Right forelimb (tissue), 1 donor: ENCODE measurements at regions not wholly inside any gene's neighbourhood (a gene's known extent, or its start where the extent isn't known, plus 50 kb on each side); places are given as distances from the start of the nearest gene placed in this dataset.
"Not testable (repeated sequence)": the region's sequence is repeated elsewhere in the genome, so short reads cannot be mapped to it uniquely, and the experiment has no call there.

Source experiments
- DNase-seq: peaks from one replicate; pipeline ENCODE4 v3.0.0-alpha.2; 2018

DNA sequence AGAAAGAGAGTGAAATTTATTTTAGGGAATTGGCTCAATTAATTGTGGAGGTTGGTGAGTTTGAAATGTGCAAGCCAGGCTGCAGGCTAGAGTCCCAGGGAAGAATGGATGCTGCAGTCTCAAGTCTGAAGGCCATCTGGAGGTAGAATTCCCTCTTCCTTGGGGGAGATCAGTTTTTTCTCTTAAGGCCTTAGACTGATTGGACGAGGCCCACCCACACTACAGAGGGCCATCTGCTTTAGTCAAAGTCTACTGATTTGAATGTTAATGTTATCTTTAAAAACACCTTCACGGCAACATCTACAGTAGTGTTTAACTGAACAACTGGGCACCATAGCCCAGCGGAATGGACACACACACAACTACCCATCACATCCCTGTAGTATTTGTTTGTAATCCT is 245.9 kb upstream of the IRF2BP2 start:
- no peak for DNase-seq

GRCh38 chr1:234854645-234855039 is 244.7 kb upstream of the IRF2BP2 start:
- no peak for DNase-seq

DNA sequence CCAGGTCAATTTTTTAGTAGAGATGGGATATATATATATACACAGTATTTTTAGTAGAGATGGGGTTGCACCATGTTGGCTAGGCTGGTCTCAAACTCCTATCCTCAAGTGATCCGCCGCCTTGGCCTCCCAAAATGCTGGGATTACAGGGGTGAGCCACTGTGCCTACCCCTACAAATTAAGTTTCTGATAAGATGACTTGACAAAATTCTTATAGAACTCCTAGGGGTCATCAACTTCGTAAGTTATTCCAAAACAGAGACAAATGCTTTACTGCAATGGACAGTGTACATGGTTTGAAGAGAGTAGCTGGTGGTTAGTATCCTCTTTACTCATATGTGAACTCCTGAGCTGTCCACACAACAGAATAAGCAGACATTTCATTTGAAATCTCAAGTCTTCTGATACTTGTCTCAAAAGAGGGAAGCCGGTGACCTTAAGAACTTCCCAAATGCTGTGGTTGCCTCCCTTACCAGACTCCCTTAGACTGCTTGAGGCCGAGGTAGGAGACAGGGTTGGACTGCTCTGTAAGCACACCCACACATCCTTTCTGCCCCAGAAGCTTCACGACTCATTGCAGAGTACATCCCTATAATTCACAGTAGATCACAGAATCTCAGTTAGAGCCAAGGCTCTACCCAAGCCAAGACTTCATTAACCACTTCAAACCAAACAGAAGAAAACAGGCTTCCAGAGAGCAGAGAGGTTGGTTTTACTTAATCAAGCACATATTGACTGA is 244.1 kb upstream of the IRF2BP2 start:
- DNase-seq: no peak

DNA sequence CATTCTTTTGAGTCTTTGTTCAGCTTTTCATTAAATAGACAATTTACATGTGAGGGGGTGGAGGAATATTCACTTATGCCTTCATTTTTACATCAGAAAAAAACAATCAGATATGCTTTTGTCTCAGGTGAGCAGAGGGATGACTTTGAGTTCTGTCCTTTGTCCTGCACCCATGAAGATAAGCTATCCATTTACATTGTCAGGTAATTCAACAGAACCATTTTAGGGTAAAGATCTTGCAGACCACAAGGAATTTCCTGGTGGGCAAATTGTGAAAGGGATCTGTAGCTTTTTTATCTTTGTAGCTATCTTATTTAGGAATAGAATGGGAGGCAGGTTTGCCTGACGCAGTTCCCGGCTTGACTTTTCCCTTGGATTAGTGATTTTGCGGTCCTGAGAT is 242.7 kb upstream of the IRF2BP2 start:
- no peak for DNase-seq

- no peak for DNase-seq
Measured at GRCh38 chr1:234851450-234852438, 241.8 kb upstream of the IRF2BP2 start.

- DNase-seq: no peak
Measured at GRCh38 chr1:234849832-234850231, 239.9 kb upstream of the IRF2BP2 start.

GRCh38 chr1:234848972-234849649 is 239.1 kb upstream of the IRF2BP2 start:
- no peak for DNase-seq

GRCh38 chr1:234846813-234847212 is 236.8 kb upstream of the IRF2BP2 start:
- not testable (repeated sequence) for DNase-seq

GRCh38 chr1:234845836-234846235 is 235.9 kb upstream of the IRF2BP2 start:
- no peak for DNase-seq

DNA sequence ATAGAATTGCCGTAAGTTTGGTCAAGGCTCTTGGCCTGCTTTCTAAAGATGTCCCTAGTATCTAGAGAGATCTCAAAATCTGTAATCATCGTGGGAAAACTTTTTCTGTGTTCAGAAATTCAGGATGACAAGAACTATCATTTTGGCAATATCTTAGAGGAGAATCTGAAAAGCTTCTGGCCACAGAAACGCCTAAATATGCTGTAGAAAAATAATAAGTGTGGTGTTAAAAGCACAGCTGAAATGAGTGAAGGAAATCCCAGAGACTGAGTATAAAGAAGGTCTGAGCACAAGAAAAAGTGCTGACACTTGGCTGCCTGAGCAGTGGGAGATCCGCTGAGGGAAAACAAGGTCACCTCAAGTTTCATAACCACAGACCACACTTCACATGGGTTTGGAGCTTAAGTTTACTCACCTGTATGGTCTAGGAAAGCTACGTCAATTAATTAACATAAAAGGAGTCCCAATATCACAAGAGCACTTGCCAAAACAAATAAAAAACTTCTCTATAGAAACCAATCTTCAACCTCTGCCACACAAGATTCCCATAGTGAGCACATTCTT is 235.2 kb upstream of the IRF2BP2 start:
- no peak for DNase-seq

DNA sequence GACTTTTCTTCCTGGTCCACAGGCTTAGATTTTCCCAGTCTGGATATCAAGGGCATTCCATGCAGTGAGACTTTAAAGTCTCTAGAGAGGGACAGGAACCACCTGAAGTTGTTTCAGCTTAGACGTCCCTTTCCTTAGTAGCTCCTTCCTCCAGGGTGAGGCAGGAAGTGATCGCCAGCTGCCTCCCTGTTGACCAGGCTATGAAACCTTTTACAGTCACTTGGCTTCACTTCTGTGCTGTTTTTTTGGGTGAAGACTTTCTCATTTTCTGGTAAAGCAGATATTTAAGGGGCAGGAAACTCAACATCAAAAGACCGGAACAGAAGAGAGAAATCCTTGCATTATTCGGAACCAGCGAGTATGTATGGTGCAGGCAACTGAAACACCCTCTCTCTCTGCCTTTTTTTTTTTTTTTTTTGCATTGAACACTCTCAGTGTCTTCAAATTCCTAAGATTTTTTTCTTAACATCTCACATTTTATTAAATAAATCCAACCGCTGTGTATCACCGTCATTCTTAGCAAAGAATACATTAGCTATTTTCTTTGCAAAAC is 234.6 kb upstream of the IRF2BP2 start:
- DNase-seq: no peak

- DNase-seq: no peak
Measured at GRCh38 chr1:234843946-234844345, 234.0 kb upstream of the IRF2BP2 start.

DNA sequence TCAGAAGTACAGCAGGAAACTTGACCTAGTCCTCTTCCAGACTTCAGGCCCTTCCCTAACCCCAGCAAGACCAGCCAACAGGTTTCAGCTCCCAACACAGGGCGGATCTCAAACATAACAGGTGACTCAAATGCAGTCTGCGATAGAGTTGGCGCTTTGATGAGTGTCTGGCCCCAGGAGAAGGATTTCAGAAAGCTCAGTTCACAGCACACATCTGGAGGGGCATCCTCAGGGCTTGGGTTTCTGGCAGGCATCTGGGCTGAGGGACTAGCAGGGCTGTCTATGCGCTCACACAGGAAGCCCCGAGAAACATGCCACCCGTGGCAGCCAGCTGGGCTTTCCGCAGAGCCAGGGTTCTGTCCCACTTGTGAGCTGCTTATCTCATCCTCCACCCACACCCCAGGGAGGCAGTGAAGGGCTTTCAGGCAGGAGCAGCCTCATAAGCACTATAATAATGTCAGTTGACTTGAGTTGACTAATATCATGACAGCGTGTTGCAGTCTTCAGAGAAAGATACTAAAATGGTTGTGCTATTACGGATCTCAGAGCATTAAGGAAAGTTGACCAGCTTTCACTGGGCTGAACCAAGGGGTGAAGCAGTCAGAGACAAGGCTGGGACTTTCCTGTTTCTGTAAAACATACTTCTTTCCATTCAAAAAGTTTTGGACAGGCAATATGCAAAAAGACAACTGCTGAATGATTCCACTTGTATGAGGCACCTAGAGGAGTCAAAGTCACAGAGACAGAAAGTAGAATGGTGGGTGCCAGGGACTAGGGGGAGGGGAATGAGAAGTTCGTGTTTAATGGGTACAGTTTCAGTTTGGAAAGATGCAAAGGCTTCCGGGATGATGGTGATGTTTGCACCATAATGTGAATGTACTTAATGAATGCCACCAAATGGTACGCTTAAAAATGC is 233.0 kb upstream of the IRF2BP2 start:
- DNase-seq: no peak

DNA sequence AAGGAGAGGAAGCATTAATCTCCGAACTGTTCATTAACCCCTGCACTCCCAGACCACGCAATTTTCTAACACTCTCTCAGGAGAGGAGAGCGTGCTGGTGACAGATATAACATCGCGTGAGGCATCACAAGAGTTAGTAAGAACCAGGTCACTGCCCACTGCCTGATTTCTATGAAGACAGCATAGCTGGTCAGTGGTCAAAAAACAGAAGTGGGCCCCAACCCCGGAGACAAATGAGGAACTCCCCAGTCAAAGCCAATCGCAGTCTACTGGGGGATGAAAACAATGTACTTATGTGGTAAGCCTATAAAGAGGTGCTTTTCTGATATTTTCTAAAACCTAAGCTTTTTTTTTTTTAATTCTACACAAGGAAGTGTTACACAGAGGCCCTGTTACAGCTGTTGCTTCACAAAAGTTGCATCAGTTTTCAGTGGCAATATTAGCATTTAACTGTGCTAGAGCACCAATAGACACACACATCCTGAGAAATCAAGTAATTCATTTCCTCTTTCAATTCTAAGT is 231.8 kb upstream of the IRF2BP2 start:
- no peak for DNase-seq

- no peak for DNase-seq
Measured at GRCh38 chr1:234841281-234841680, 231.3 kb upstream of the IRF2BP2 start.

- no peak for DNase-seq
Measured at GRCh38 chr1:234840843-234841242, 230.9 kb upstream of the IRF2BP2 start.

DNA sequence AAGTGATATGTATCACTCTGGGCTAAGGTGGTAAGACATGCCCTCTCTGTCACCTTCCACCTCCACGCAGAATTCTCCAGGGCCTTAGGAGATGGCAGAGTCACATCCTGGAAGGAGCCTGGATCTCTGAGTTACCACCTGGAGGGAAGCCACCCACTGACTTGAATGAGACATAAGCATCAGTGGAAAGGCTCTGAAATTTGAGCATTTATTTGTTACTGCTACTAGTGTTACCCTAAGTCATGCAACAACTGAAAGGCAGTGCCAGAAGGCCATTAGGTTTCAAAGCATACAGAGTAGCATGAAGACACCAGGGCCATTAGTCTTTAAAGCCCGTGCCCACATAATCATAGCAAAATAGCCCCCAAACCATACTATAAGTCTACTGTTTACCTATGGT is 230.3 kb upstream of the IRF2BP2 start:
- no peak for DNase-seq

DNA sequence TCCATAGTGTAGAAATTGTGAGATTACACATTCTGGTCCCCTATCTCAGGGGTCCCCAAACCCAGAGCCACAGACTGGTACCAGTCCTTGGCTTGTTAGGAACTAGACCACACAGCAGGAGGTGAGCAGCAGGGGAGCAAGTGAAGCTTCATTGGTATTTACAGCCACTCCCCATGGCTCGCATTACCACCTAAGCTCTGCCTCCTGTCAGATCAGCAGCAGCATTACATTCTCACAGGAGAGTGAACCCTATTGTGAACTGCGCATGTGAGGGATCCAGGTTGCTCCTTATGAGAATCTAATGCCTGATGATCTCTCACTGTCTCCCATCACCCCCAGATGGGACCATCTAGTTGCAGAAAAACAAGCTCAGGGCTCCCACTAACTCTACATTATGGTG is 229.7 kb upstream of the IRF2BP2 start:
- DNase-seq: no peak

GRCh38 chr1:234838820-234839219 is 228.8 kb upstream of the IRF2BP2 start:
- DNase-seq: no peak

- DNase-seq: no peak
Measured at GRCh38 chr1:234838182-234838581, 228.2 kb upstream of the IRF2BP2 start.

- DNase-seq: no peak
Measured at GRCh38 chr1:234837713-234838112, 227.7 kb upstream of the IRF2BP2 start.
